Liver (tissue), 8 donors: ENCODE measurements at regions not wholly inside any gene's neighbourhood (a gene's known extent, or its start where the extent isn't known, plus 50 kb on each side); places are given as distances from the start of the nearest gene placed in this dataset.

Source experiments
- DNase-seq: peaks from one replicate; pipeline ENCODE4 v3.0.0-alpha.2; 2017; ENCODE audit warnings: low spot score
- H3K27ac ChIP-seq, 2 donors: one replicate each; pipeline ENCODE4 v1.7.0; 2013; ENCODE audit warnings: inconsistent platforms in 2 of 2, low read length in 2 of 2, control low read depth in 1 of 2, low read depth in 1 of 2, mild to moderate bottlenecking in 1 of 2
- H3K27me3 ChIP-seq, 4 donors: one replicate each; pipeline versions ENCODE4 v1.6.1 to v1.7.0; 2013; ENCODE audit warnings: low read length in 3 of 4, inconsistent platforms in 1 of 4, mild to moderate bottlenecking in 1 of 4, moderate library complexity in 1 of 4; ENCODE audit not compliant: control insufficient read depth in 4 of 4, insufficient read depth in 4 of 4
- H3K36me3 ChIP-seq, 4 donors: one replicate each; pipeline versions ENCODE4 v1.6.1 to v1.7.0; 2013; ENCODE audit warnings: low read length in 3 of 4, mild to moderate bottlenecking in 3 of 4, low read depth in 1 of 4, moderate library complexity in 1 of 4; ENCODE audit not compliant: control insufficient read depth in 4 of 4, insufficient read depth in 3 of 4
- H3K4me1 ChIP-seq, 4 donors: one replicate each; pipeline versions ENCODE4 v1.6.1 to v1.7.0; 2013; ENCODE audit warnings: low read length in 3 of 4, mild to moderate bottlenecking in 3 of 4, moderate library complexity in 1 of 4; ENCODE audit not compliant: control insufficient read depth in 4 of 4, insufficient read depth in 4 of 4
- H3K4me3 ChIP-seq, 3 donors: one replicate each; pipeline versions ENCODE4 v1.6.1 to v1.7.0; 2013; ENCODE audit warnings: low read length in 3 of 3, control low read depth in 1 of 3, low read depth in 1 of 3, mild to moderate bottlenecking in 1 of 3
- H3K9ac ChIP-seq, 2 donors: one replicate each; pipeline ENCODE4 v1.7.0; 2013; ENCODE audit warnings: low read length in 2 of 2, mild to moderate bottlenecking in 2 of 2, moderate library complexity in 2 of 2, control low read depth in 1 of 2, low read depth in 1 of 2
- H3K9me3 ChIP-seq, 4 donors: one replicate each; pipeline versions ENCODE4 v1.6.1 to v1.7.0; 2013; ENCODE audit warnings: low read length in 3 of 4; ENCODE audit not compliant: control insufficient read depth in 4 of 4
- CTCF ChIP-seq: fragments of 150-350 bp; IDR thresholded peaks from 2 replicates; pipeline ENCODE4 v1.5.1; 2017; ENCODE audit warnings: improper control_type of control experiment, low read depth, low read length; ENCODE audit not compliant: missing input control
- EGR1 ChIP-seq, 2 donors: IDR thresholded peaks; 2 replicates each; pipeline ENCODE4 v1.6.1; 2016 to 2018; ENCODE audit warnings: antibody characterized with exemption in 2 of 2, low read depth in 2 of 2
- FOXA2 ChIP-seq: IDR thresholded peaks from 2 replicates; pipeline ENCODE4 v1.6.1; 2016; ENCODE audit warnings: antibody characterized with exemption
- GABPA ChIP-seq, 2 donors: IDR thresholded peaks in 1 of 2; conservative IDR thresholded peaks in 1 of 2; 2 replicates each; pipeline ENCODE4 v1.6.1; 2016; ENCODE audit warnings: antibody characterized with exemption in 2 of 2, mild to moderate bottlenecking in 1 of 2, moderate library complexity in 1 of 2
- HNF4A ChIP-seq, 2 donors: conservative IDR thresholded peaks; 2 replicates each; pipeline ENCODE4 v1.6.1; 2016; ENCODE audit warnings: antibody characterized with exemption in 2 of 2, mild to moderate bottlenecking in 2 of 2
- HNF4G ChIP-seq: IDR thresholded peaks from 2 replicates; pipeline ENCODE4 v1.6.1; 2016; ENCODE audit warnings: antibody characterized with exemption
- JUND ChIP-seq, 2 donors: IDR thresholded peaks; 2 replicates each; pipeline ENCODE4 v1.6.1; 2016; ENCODE audit warnings: antibody characterized with exemption in 2 of 2
- MAX ChIP-seq: IDR thresholded peaks from 2 replicates; pipeline ENCODE4 v1.6.1; 2016; ENCODE audit warnings: antibody characterized with exemption
- NR2F2 ChIP-seq: IDR thresholded peaks from 2 replicates; pipeline ENCODE4 v1.6.1; 2016; ENCODE audit warnings: antibody characterized with exemption
- RAD21 ChIP-seq, 2 donors: IDR thresholded peaks; 2 replicates each; pipeline ENCODE4 v1.6.1; 2016; ENCODE audit warnings: antibody characterized with exemption in 2 of 2, mild to moderate bottlenecking in 2 of 2
- RXRA ChIP-seq, 2 donors: IDR thresholded peaks; 2 replicates each; pipeline ENCODE4 v1.6.1; 2017 to 2018; ENCODE audit warnings: antibody characterized with exemption in 2 of 2, mild to moderate bottlenecking in 1 of 2
- SP1 ChIP-seq: IDR thresholded peaks from 2 replicates; pipeline ENCODE4 v1.6.1; 2018; ENCODE audit warnings: antibody characterized with exemption, mild to moderate bottlenecking
- TAF1 ChIP-seq: conservative IDR thresholded peaks from 2 replicates; pipeline ENCODE4 v1.6.1; 2016; ENCODE audit warnings: antibody characterized with exemption, mild to moderate bottlenecking
- YY1 ChIP-seq: IDR thresholded peaks from 2 replicates; pipeline ENCODE4 v1.6.1; 2016; ENCODE audit warnings: antibody characterized with exemption, mild to moderate bottlenecking
- WGBS: extraction: QIAGEN DNeasy Blood & Tissue Kit; methylation state at CpG from one replicate; pipeline ENCODE4 v1.1.7; 2013; 5-methylcytosine and 5-hydroxymethylcytosine counted together
- TF ChIP-seq, protein P1 (sequence below): IDR thresholded peaks from 2 replicates; pipeline ENCODE4 v1.6.1; 2016; ENCODE audit warnings: antibody characterized with exemption, mild to moderate bottlenecking
- TF ChIP-seq, protein P2 (sequence below): IDR thresholded peaks from 2 replicates; pipeline ENCODE4 v1.6.1; 2016; ENCODE audit warnings: antibody characterized with exemption
- donor health status: healthy.
- donor health status: healthy.
- donor health status: healthy.
- donor health status: healthy.
- donor health status: healthy.

GRCh38 chr15:89395031-89395430 lies 60.4 kb upstream of the POLG start:
- H3K4me1 ChIP-seq = peaks cover 0 to 7% (median 3%) of the 10 kb centered on the region in 4 donors
- WGBS = 68% methylated on average over 2 of the region's 2 CpGs
- H3K9me3 ChIP-seq = no peaks in the 10 kb centered on the region
- no peak overlapping the region for H3K9ac ChIP-seq
- peaks cover under 1 to 5% (median 3%) of the 10 kb centered on the region in 4 donors for H3K27me3 ChIP-seq
- no peak overlapping the region for H3K27ac ChIP-seq
- no peak for DNase-seq
- H3K36me3 ChIP-seq = no peaks in the 10 kb centered on the region
- no peak overlapping the region for H3K4me3 ChIP-seq
- no peak for TF ChIP-seq TAF1

GRCh38 chr15:89393056-89393455 lies 58.4 kb upstream of the POLG start:
- 73% methylated on average over 5 of the region's 5 CpGs for WGBS
- peaks cover 0 to 3% (median 2%) of the 10 kb centered on the region in 4 donors for H3K27me3 ChIP-seq

GRCh38 chr15:89391685-89392257 lies 57.1 kb upstream of the POLG start:
- Histone ChIP-seq H3K4me1 (no peaks in the 10 kb centered on the region), H3K9me3 (no peaks in the 10 kb centered on the region), H3K9ac (no peak overlapping the region), H3K36me3 (no peaks in the 10 kb centered on the region), H3K4me3 (no peak overlapping the region), H3K27me3 (peaks cover 0 to 3% (median under 1%) of the 10 kb centered on the region in 4 donors), H3K27ac (no peak overlapping the region)
- DNase-seq = no peak
- 36% methylated on average over 12 of the region's 12 CpGs for WGBS
- TF ChIP-seq, protein P1, sequence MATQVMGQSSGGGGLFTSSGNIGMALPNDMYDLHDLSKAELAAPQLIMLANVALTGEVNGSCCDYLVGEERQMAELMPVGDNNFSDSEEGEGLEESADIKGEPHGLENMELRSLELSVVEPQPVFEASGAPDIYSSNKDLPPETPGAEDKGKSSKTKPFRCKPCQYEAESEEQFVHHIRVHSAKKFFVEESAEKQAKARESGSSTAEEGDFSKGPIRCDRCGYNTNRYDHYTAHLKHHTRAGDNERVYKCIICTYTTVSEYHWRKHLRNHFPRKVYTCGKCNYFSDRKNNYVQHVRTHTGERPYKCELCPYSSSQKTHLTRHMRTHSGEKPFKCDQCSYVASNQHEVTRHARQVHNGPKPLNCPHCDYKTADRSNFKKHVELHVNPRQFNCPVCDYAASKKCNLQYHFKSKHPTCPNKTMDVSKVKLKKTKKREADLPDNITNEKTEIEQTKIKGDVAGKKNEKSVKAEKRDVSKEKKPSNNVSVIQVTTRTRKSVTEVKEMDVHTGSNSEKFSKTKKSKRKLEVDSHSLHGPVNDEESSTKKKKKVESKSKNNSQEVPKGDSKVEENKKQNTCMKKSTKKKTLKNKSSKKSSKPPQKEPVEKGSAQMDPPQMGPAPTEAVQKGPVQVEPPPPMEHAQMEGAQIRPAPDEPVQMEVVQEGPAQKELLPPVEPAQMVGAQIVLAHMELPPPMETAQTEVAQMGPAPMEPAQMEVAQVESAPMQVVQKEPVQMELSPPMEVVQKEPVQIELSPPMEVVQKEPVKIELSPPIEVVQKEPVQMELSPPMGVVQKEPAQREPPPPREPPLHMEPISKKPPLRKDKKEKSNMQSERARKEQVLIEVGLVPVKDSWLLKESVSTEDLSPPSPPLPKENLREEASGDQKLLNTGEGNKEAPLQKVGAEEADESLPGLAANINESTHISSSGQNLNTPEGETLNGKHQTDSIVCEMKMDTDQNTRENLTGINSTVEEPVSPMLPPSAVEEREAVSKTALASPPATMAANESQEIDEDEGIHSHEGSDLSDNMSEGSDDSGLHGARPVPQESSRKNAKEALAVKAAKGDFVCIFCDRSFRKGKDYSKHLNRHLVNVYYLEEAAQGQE = no peak
- no peak for TF ChIP-seq FOXA2
- TF ChIP-seq JUND (IDR thresholded peaks at IDR 0.05) = no peak
- no peak for TF ChIP-seq SP1
- no peak for TF ChIP-seq YY1
- TF ChIP-seq, protein P2, sequence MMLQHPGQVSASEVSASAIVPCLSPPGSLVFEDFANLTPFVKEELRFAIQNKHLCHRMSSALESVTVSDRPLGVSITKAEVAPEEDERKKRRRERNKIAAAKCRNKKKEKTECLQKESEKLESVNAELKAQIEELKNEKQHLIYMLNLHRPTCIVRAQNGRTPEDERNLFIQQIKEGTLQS = no peak
- no peak for TF ChIP-seq TAF1
- TF ChIP-seq HNF4G = no peak
- no peak for TF ChIP-seq MAX
- no peak for TF ChIP-seq CTCF
- no peak for TF ChIP-seq RAD21 (IDR thresholded peaks at IDR 0.05)
- no peak for TF ChIP-seq HNF4A (conservative IDR thresholded peaks at IDR 0.05)
- no peak for TF ChIP-seq NR2F2
- TF ChIP-seq RXRA (IDR thresholded peaks at IDR 0.05) = no peak
- TF ChIP-seq GABPA (IDR thresholded peaks at IDR 0.05 in 1 of 2, conservative IDR thresholded peaks at IDR 0.05 in 1 of 2) = no peak
- no peak for TF ChIP-seq EGR1 (IDR thresholded peaks at IDR 0.05; ENCODE audit: low read depth in 2 of 2)

More at GRCh38 chr15:89393056-89393455, 58.4 kb upstream of the POLG start:
- H3K9ac ChIP-seq = no peak overlapping the region
- TF ChIP-seq JUND (IDR thresholded peaks at IDR 0.05) (no peak), NR2F2 (no peak), GABPA (IDR thresholded peaks at IDR 0.05 in 1 of 2, conservative IDR thresholded peaks at IDR 0.05 in 1 of 2) (no peak)
- TF ChIP-seq, protein P2 = no peak
- no peaks in the 10 kb centered on the region for H3K36me3 ChIP-seq
- no peaks in the 10 kb centered on the region for H3K4me1 ChIP-seq
- no peak for DNase-seq
- H3K9me3 ChIP-seq = no peaks in the 10 kb centered on the region
- no peak overlapping the region for H3K27ac ChIP-seq
- no peak overlapping the region for H3K4me3 ChIP-seq
